Choroid plexus epithelial cell (primary cell): ENCODE measurements at regions not wholly inside any gene's neighbourhood (a gene's known extent, or its start where the extent isn't known, plus 50 kb on each side); places are given as distances from the start of the nearest gene placed in this dataset.
A peak's percentile ranks its signal among the peaks of the same experiment; 100 is the strongest.

Experiments
- DNase-seq: peaks from one replicate; pipeline ENCODE4 v3.0.0-alpha.2; 2010; ENCODE audit warnings: low read depth
- H3K4me3 ChIP-seq: 2 replicates; pipeline ENCODE4 v1.5.1; 2011; ENCODE audit warnings: low read depth, mild to moderate bottlenecking, control low read depth, low read length, moderate library complexity
- CTCF ChIP-seq: conservative IDR thresholded peaks from 2 replicates; pipeline ENCODE4 v1.5.1; 2011; ENCODE audit warnings: low read depth, mild to moderate bottlenecking, control low read depth, inconsistent platforms, low read length, moderate library complexity

GRCh38 chr14:51546603-51547258, 105.0 kb upstream of the FRMD6 start:
- DNase-seq = no peak

GRCh38 chr14:51547260-51547659, 104.5 kb upstream of the FRMD6 start:
- H3K4me3 ChIP-seq = no peak overlapping the region
- TF ChIP-seq CTCF = no peak
- DNase-seq = peak; percentile 100

More at GRCh38 chr14:51546603-51547258, 105.0 kb upstream of the FRMD6 start:
- no peak for TF ChIP-seq CTCF
- no peak overlapping the region for H3K4me3 ChIP-seq

GRCh38 chr14:51547701-51548100, 104.0 kb upstream of the FRMD6 start:
- H3K4me3 ChIP-seq = no peak overlapping the region
- no peak for TF ChIP-seq CTCF
- no peak for DNase-seq

GRCh38 chr14:51548187-51548586, 103.5 kb upstream of the FRMD6 start:
- no peak for TF ChIP-seq CTCF
- no peak for DNase-seq
- no peak overlapping the region for H3K4me3 ChIP-seq

- H3K4me3 ChIP-seq = no peak overlapping the region
- no peak for DNase-seq
- no peak for TF ChIP-seq CTCF
These were observed 101.1 kb upstream of the FRMD6 start for GRCh38 chr14:51550636-51551035.

GRCh38 chr14:51552275-51552674, 99.4 kb upstream of the FRMD6 start:
- no peak for TF ChIP-seq CTCF
- DNase-seq = no peak
- H3K4me3 ChIP-seq = no peak overlapping the region

- no peak for TF ChIP-seq CTCF
- H3K4me3 ChIP-seq = no peak overlapping the region
- DNase-seq = no peak
These were observed 98.8 kb upstream of the FRMD6 start for GRCh38 chr14:51552768-51553404.
